K562 (cell line): ENCODE measurements at regions not wholly inside any gene's neighbourhood (a gene's known extent, or its start where the extent isn't known, plus 50 kb on each side); places are given as distances from the start of the nearest gene placed in this dataset.

Source experiments
- ATAC-seq: fragments of 200-7000 bp; cut with Tn5 transposase; 3 replicates; pipeline ENCODE4 v1.9.1; 2020; ENCODE audit warnings: moderate library complexity
- BruUV-seq: library from RNA; stranded (reverse); fragments of 400-500 nt; replicated peaks from 2 replicates; lab custom pipeline; 2021; lab: Mats Ljungman, UMichigan
- CTCF ChIA-PET: fragments of 300-600 bp; formaldehyde crosslinking; extraction: SDS; loops from one replicate; lab custom pipeline; 2021; ENCODE audit warnings: low intra/inter-chr PET ratio; lab: Yijun Ruan, JAX
- POLR2A ChIA-PET: fragments of 300-600, 350-650 bp; sonication (Branson Sonifier 250); formaldehyde crosslinking; extraction: SDS; loops from one replicate; lab custom pipeline; 2021; ENCODE audit warnings: antibody characterized with exemption, inconsistent platforms; lab: Yijun Ruan, JAX
- DNase-seq, 4 experiments: peaks; one replicate each; pipeline versions ENCODE4 v3.0.0 to v3.0.0-alpha.2; 2011 to 2018; ENCODE audit warnings: low spot score in 3 of 4, mixed read lengths in 3 of 4; ENCODE audit errors: extremely low read depth in 1 of 4
- FAIRE-seq: peaks from 2 replicates; lab custom pipeline; 2011; peaks lifted over from hg19 to GRCh38; lab: Jason Lieb, UNC
- H2AFZ ChIP-seq: 2 replicates; pipeline ENCODE4 v1.6.0; 2011; ENCODE audit warnings: low read depth, low read length, control low read depth, inconsistent platforms
- H3K27ac ChIP-seq: fragments of 200-600 bp; 3 replicates; pipeline ENCODE4 v1.8.0; 2011; ENCODE audit warnings: low read depth, mild to moderate bottlenecking, control low read depth, inconsistent platforms, low read length, moderate library complexity, mixed read lengths; ENCODE audit errors: extremely low read depth
- H3K27me3 ChIP-seq, 2 experiments: fragments of 300-600 bp in 1 of 2; 2 replicates in 1 of 2; 3 replicates in 1 of 2; pipeline versions ENCODE4 v1.6.0 to v1.8.0; 2011; ENCODE audit warnings: inconsistent platforms in 2 of 2, low read length in 2 of 2, mild to moderate bottlenecking in 1 of 2, mixed read lengths in 1 of 2, moderate library complexity in 1 of 2; ENCODE audit not compliant: control insufficient read depth in 2 of 2, insufficient read depth in 2 of 2
- H3K36me3 ChIP-seq: fragments of 300-600 bp; 3 replicates; pipeline ENCODE4 v1.8.0; 2011; ENCODE audit warnings: mild to moderate bottlenecking, low read length, inconsistent platforms; ENCODE audit not compliant: control insufficient read depth, insufficient read depth
- H3K4me1 ChIP-seq, 2 experiments: fragments of 200-600 bp in 1 of 2; replicated peaks in 1 of 2; 2 replicates in 1 of 2; 3 replicates in 1 of 2; pipeline versions ENCODE4 v1.5.1 to v1.8.0; 2011; ENCODE audit warnings: inconsistent platforms in 2 of 2, low read length in 2 of 2, mild to moderate bottlenecking in 1 of 2, mixed read lengths in 1 of 2, moderate library complexity in 1 of 2; ENCODE audit not compliant: control insufficient read depth in 2 of 2, insufficient read depth in 2 of 2
- H3K4me2 ChIP-seq: 2 replicates; pipeline ENCODE4 v1.6.1; 2011; ENCODE audit warnings: low read length, control low read depth, inconsistent platforms, mixed read lengths; ENCODE audit not compliant: insufficient read depth
- H3K4me3 ChIP-seq: fragments of 200-600 bp; sonication (generic), shearing (Covaris generic); 2 replicates; pipeline ENCODE4 v1.5.1; 2016; ENCODE audit warnings: control low read depth, inconsistent platforms
- H3K79me2 ChIP-seq: fragments of 200-600 bp; 3 replicates; pipeline ENCODE4 v1.8.0; 2011; ENCODE audit warnings: low read length, inconsistent platforms; ENCODE audit not compliant: control insufficient read depth, insufficient read depth
- H3K9ac ChIP-seq, 2 experiments: 2 replicates each; pipeline versions ENCODE4 v1.6.0 to v1.6.1; 2011; ENCODE audit warnings: low read depth in 2 of 2, low read length in 2 of 2, control low read depth in 1 of 2, inconsistent platforms in 1 of 2, mild to moderate bottlenecking in 1 of 2, mixed read lengths in 1 of 2; ENCODE audit not compliant: insufficient read depth in 1 of 2
- H3K9me1 ChIP-seq: one replicate; pipeline ENCODE4 v1.6.0; 2011; ENCODE audit warnings: inconsistent platforms, mild to moderate bottlenecking, low read length, moderate library complexity; ENCODE audit not compliant: control insufficient read depth, insufficient read depth
- H3K9me3 ChIP-seq: replicated peaks from 2 replicates; pipeline ENCODE4 v1.5.1; 2011; ENCODE audit warnings: low read depth, low read length, inconsistent platforms; ENCODE audit not compliant: control insufficient read depth, insufficient read depth
- H4K20me1 ChIP-seq: replicated peaks from 2 replicates; pipeline ENCODE4 v1.6.1; 2011; ENCODE audit warnings: low read length, inconsistent platforms, mixed read lengths; ENCODE audit not compliant: control insufficient read depth, insufficient read depth
- ESRRB ChIP-seq: fragments of 250-450 bp; sonication (Bioruptor Pico); IDR thresholded peaks from 2 replicates; pipeline ENCODE4 v1.5.0; 2020; ENCODE audit warnings: mild to moderate bottlenecking, moderate library complexity, borderline replicate concordance
- HMG20A ChIP-seq: fragments of 450-650 bp; formaldehyde crosslinking; conservative IDR thresholded peaks from 2 replicates; pipeline ENCODE4 v1.4.0; 2020; ENCODE audit warnings: mild to moderate bottlenecking, mixed read lengths
- ILF3 ChIP-seq: fragments of 450-650 bp; IDR thresholded peaks from 2 replicates; pipeline ENCODE4 v1.6.1; 2018; ENCODE audit warnings: antibody characterized with exemption, mild to moderate bottlenecking, moderate library complexity, borderline replicate concordance
- NFIC ChIP-seq: fragments of 450-650 bp; IDR thresholded peaks from 2 replicates; pipeline ENCODE4 v1.6.1; 2017; ENCODE audit warnings: mild to moderate bottlenecking, inconsistent platforms
- NR0B1 ChIP-seq: fragments of 450-650 bp; IDR thresholded peaks from one replicate; pipeline ENCODE4 v1.6.1; 2018; ENCODE audit warnings: mild to moderate bottlenecking, moderate library complexity; ENCODE audit not compliant: partially characterized antibody
- RERE ChIP-seq: sonication (generic); formaldehyde crosslinking; IDR thresholded peaks from 2 replicates; pipeline ENCODE4 v1.8.0; 2023; ENCODE audit warnings: missing genetic modification reagents, mild to moderate bottlenecking, borderline replicate concordance
- RHOXF2B ChIP-seq: fragments of 250-450 bp; sonication (Bioruptor Pico); conservative IDR thresholded peaks from 2 replicates; pipeline ENCODE4 v1.5.1; 2021
- TAF15 ChIP-seq: fragments of 200-400 bp; formaldehyde crosslinking; IDR thresholded peaks from 2 replicates; pipeline ENCODE4 v1.6.1; 2017; ENCODE audit warnings: mild to moderate bottlenecking, low read depth, low read length, moderate library complexity
- TFAM ChIP-seq: fragments of 250-450 bp; sonication (Bioruptor Pico); conservative IDR thresholded peaks from 2 replicates; pipeline ENCODE4 v1.5.0; 2021; ENCODE audit warnings: mild to moderate bottlenecking, moderate library complexity
- ZBTB9 ChIP-seq: fragments of 450-650 bp; formaldehyde crosslinking; IDR thresholded peaks from 2 replicates; pipeline ENCODE4 v1.4.0; 2020; ENCODE audit warnings: mild to moderate bottlenecking, moderate library complexity
- ZNF655 ChIP-seq: fragments of 250-450 bp; sonication (Bioruptor Pico); IDR thresholded peaks from 2 replicates; pipeline ENCODE4 v1.5.0; 2021
- ZSCAN32 ChIP-seq: fragments of 450-650 bp; formaldehyde crosslinking; IDR thresholded peaks from 2 replicates; pipeline ENCODE4 v1.4.0; 2020; ENCODE audit warnings: mild to moderate bottlenecking, moderate library complexity
- WGBS: fragments of 100-300 bp; shearing (Covaris generic); methylation state at CpG from one replicate; pipeline ENCODE4 v1.1.6; 2016; ENCODE audit warnings: low coverage, mixed read lengths; ENCODE audit not compliant: insufficient coverage; ENCODE audit errors: missing lambda C conversion rate; 5-methylcytosine and 5-hydroxymethylcytosine counted together
- in situ Hi-C: fragments of 300-500 bp; cut with MboI; formaldehyde crosslinking; loops from 4 replicates; pipeline ENCODE4 v1.15.0; 2018; ENCODE audit warnings: inconsistent platforms, mixed read lengths
- intact Hi-C: fragments of 100-400 bp; cut with micrococcal nuclease; formaldehyde crosslinking; loops from 2 replicates; pipeline ENCODE4 v1.14.2; 2022

GRCh38 chr17:5730373-5730772, 146.1 kb upstream of the NLRP1 start (continued):
- no peak for TF ChIP-seq RERE (CRISPR knock-in tag)
- no peak for TF ChIP-seq TFAM
- no peak for TF ChIP-seq ZNF655 (CRISPR knock-in tag)

GRCh38 chr17:5740937-5741336, 156.6 kb upstream of the NLRP1 start:
- intact Hi-C loops, result no loop called here
- in situ Hi-C loops, result no loop called here
- DNase-seq (no peak), FAIRE-seq (no peak), ATAC-seq (no peak)
- BruUV-seq, result no TSS peak
- Histone ChIP-seq H3K4me1 (no peaks in the 10 kb centered on the region), H3K4me2 (no peak overlapping the region), H3K9ac (no peak overlapping the region), H3K9me1 (no peaks in the 10 kb centered on the region), H3K79me2 (no peaks in the 10 kb centered on the region), H3K4me3 (no peak overlapping the region), H3K27me3 (no peaks in the 10 kb centered on the region), H2AFZ (no peak overlapping the region), H3K9me3 (no peaks in the 10 kb centered on the region), H4K20me1 (no peaks in the 10 kb centered on the region), H3K36me3 (no peaks in the 10 kb centered on the region), H3K27ac (no peak overlapping the region)
- 0% methylated on average over 1 of the region's 1 CpG for WGBS
- POLR2A ChIA-PET, result interaction anchor here (1.1 kb wide), 1 partner anchor 153 kb away, joined by 3 read pairs; no protein-coding TSS in a partner anchor
- CTCF ChIA-PET, result no interaction called here
- TF ChIP-seq HMG20A (CRISPR knock-in tag) (no peak), ESRRB (CRISPR knock-in tag) (no peak), TAF15 (no peak), ILF3 (no peak), NR0B1 (no peak), ZBTB9 (CRISPR knock-in tag) (no peak), RHOXF2B (no peak), ZSCAN32 (CRISPR knock-in tag) (no peak), NFIC (no peak)
